DOHH2 (cell line): ENCODE measurements at regions not wholly inside any gene's neighbourhood (a gene's known extent, or its start where the extent isn't known, plus 50 kb on each side); places are given as distances from the start of the nearest gene placed in this dataset.

ENCODE experiments used
- H3F3A ChIP-seq: fragments of 200-600 bp; sonication (generic), shearing (Covaris generic); 2 replicates; pipeline ENCODE4 v1.6.0; 2016; ENCODE audit warnings: antibody characterized with exemption, mild to moderate bottlenecking; ENCODE audit not compliant: control insufficient read depth, insufficient read depth
- H3K27ac ChIP-seq: fragments of 200-600 bp; sonication (generic); 2 replicates; pipeline ENCODE4 v1.5.1; 2014; ENCODE audit warnings: low read depth, mild to moderate bottlenecking, low read length, moderate library complexity
- H3K27me3 ChIP-seq: fragments of 200-600 bp; sonication (generic); 2 replicates; pipeline ENCODE4 v1.6.1; 2014; ENCODE audit warnings: mild to moderate bottlenecking, low read length, mixed read lengths; ENCODE audit not compliant: control insufficient read depth
- H3K36me3 ChIP-seq: fragments of 200-600 bp; sonication (generic); 2 replicates; pipeline ENCODE4 v1.6.1; 2014; ENCODE audit warnings: mild to moderate bottlenecking, low read length, moderate library complexity, mixed read lengths; ENCODE audit not compliant: control insufficient read depth
- H3K4me1 ChIP-seq: fragments of 200-600 bp; sonication (generic); 2 replicates; pipeline ENCODE4 v1.6.1; 2014; ENCODE audit warnings: mild to moderate bottlenecking, low read length, mixed read lengths; ENCODE audit not compliant: control insufficient read depth
- H3K4me2 ChIP-seq: fragments of 200-600 bp; sonication (generic); 2 replicates; pipeline ENCODE4 v1.6.0; 2014; ENCODE audit warnings: mild to moderate bottlenecking, low read length, moderate library complexity
- H3K4me3 ChIP-seq: fragments of 200-600 bp; sonication (generic); 2 replicates; pipeline ENCODE4 v1.5.1; 2014; ENCODE audit warnings: mild to moderate bottlenecking, low read length, mixed read lengths
- H3K79me2 ChIP-seq: fragments of 200-600 bp; sonication (generic); 2 replicates; pipeline ENCODE4 v1.6.1; 2014; ENCODE audit warnings: mild to moderate bottlenecking, low read length, mixed read lengths; ENCODE audit not compliant: control insufficient read depth
- H3K9me2 ChIP-seq: fragments of 200-600 bp; sonication (generic); replicated peaks from 2 replicates; pipeline ENCODE4 v1.6.1; 2014; ENCODE audit warnings: mild to moderate bottlenecking, low read length, mixed read lengths; ENCODE audit not compliant: control insufficient read depth
- H3K9me3 ChIP-seq: fragments of 200-600 bp; sonication (generic); 2 replicates; pipeline ENCODE4 v1.6.1; 2014; ENCODE audit warnings: antibody characterized with exemption, low read length, mixed read lengths; ENCODE audit not compliant: control insufficient read depth, insufficient read depth
- H4K20me1 ChIP-seq: fragments of 200-600 bp; sonication (generic); 2 replicates; pipeline ENCODE4 v1.6.0; 2014; ENCODE audit warnings: low read depth, mild to moderate bottlenecking, antibody characterized with exemption, low read length, moderate library complexity; ENCODE audit not compliant: control insufficient read depth, insufficient read depth
- EZH2phosphoT487 ChIP-seq: fragments of 200-600 bp; sonication (generic); IDR thresholded peaks from 2 replicates; pipeline ENCODE4 v1.6.1; 2017; ENCODE audit warnings: borderline replicate concordance, mild to moderate bottlenecking, antibody characterized with exemption, low read length, moderate library complexity, mixed read lengths
- TF ChIP-seq, protein P1 (sequence below): fragments of 200-600 bp; sonication (generic); IDR thresholded peaks from one replicate; pipeline ENCODE4 v1.5.1; 2014; ENCODE audit warnings: antibody characterized with exemption, mild to moderate bottlenecking, low read depth, low read length; ENCODE audit not compliant: poor library complexity, severe bottlenecking

- Histone ChIP-seq H3K27ac (no peak overlapping the region), H3K4me1 (peaks cover 16% of the 10 kb centered on the region), H3K9me3 (no peaks in the 10 kb centered on the region), H4K20me1 (no peaks in the 10 kb centered on the region), H3K4me3 (no peak overlapping the region), H3F3A (no peaks in the 10 kb centered on the region), H3K9me2 (no peaks in the 10 kb centered on the region), H3K79me2 (no peaks in the 10 kb centered on the region), H3K36me3 (no peaks in the 10 kb centered on the region), H3K4me2 (no peak overlapping the region), H3K27me3 (no peaks in the 10 kb centered on the region; the same call in 1 of the 2 replicates)
- no peak for TF ChIP-seq EZH2phosphoT487
- TF ChIP-seq, protein P1, sequence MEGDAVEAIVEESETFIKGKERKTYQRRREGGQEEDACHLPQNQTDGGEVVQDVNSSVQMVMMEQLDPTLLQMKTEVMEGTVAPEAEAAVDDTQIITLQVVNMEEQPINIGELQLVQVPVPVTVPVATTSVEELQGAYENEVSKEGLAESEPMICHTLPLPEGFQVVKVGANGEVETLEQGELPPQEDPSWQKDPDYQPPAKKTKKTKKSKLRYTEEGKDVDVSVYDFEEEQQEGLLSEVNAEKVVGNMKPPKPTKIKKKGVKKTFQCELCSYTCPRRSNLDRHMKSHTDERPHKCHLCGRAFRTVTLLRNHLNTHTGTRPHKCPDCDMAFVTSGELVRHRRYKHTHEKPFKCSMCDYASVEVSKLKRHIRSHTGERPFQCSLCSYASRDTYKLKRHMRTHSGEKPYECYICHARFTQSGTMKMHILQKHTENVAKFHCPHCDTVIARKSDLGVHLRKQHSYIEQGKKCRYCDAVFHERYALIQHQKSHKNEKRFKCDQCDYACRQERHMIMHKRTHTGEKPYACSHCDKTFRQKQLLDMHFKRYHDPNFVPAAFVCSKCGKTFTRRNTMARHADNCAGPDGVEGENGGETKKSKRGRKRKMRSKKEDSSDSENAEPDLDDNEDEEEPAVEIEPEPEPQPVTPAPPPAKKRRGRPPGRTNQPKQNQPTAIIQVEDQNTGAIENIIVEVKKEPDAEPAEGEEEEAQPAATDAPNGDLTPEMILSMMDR: no peak
These were observed 148.7 kb upstream of the LMO4 start for GRCh38 chr1:87179851-87180519.

GRCh38 chr1:87180682-87181081, 148.0 kb upstream of the LMO4 start:
- Histone ChIP-seq H3K4me1 (peaks cover 16% of the 10 kb centered on the region), H3K4me2 (no peak overlapping the region), H4K20me1 (no peaks in the 10 kb centered on the region), H3K79me2 (no peaks in the 10 kb centered on the region), H3F3A (no peaks in the 10 kb centered on the region), H3K27ac (no peak overlapping the region), H3K36me3 (no peaks in the 10 kb centered on the region), H3K9me2 (no peaks in the 10 kb centered on the region), H3K4me3 (no peak overlapping the region), H3K27me3 (no peaks in the 10 kb centered on the region; the same call in 1 of the 2 replicates), H3K9me3 (no peaks in the 10 kb centered on the region)
- no peak for TF ChIP-seq EZH2phosphoT487
- TF ChIP-seq, protein P1: no peak

GRCh38 chr1:87182611-87183010, 146.1 kb upstream of the LMO4 start:
- Histone ChIP-seq H3F3A (no peaks in the 10 kb centered on the region), H3K9me2 (no peaks in the 10 kb centered on the region), H3K27me3 (no peaks in the 10 kb centered on the region; the same call in 1 of the 2 replicates), H3K27ac (no peak overlapping the region), H3K79me2 (no peaks in the 10 kb centered on the region), H3K4me3 (no peak overlapping the region), H3K4me1 (peaks cover 5% of the 10 kb centered on the region; the same call in 1 of the 2 replicates), H3K9me3 (no peaks in the 10 kb centered on the region), H4K20me1 (no peaks in the 10 kb centered on the region), H3K36me3 (no peaks in the 10 kb centered on the region), H3K4me2 (no peak overlapping the region)
- TF ChIP-seq, protein P1: no peak
- TF ChIP-seq EZH2phosphoT487: no peak
